ENCODE measurements at regions not wholly inside any gene's neighbourhood (a gene's known extent, or its start where the extent isn't known, plus 50 kb on each side); places are given as distances from the start of the nearest gene placed in this dataset.
A peak's percentile ranks its signal among the peaks of the same experiment; 100 is the strongest.

DNA sequence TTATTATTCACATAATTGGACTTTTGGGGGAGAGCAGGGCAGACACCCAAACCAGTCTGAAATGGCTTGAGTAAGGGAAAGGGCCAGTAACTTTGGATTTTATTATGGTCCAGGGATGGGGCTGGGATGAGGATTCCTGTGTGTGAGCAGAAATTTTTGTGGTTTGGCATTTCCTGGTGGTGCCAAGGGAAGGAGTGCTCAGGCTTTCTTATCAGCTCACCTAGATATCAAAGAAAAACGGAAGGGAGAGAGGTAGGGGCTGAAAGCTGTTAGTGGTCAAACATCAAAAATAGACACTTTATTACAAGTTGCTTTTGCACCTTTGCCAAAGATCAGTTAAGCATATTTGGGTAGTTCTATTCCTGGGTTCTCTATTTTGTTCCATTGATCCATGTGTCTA, 128.5 kb upstream of the DIPK2B start:
- H3K4me3 ChIP-seq (ENCODE audit: low read depth, low read length), result no peak overlapping the region
- TF ChIP-seq, protein P1, sequence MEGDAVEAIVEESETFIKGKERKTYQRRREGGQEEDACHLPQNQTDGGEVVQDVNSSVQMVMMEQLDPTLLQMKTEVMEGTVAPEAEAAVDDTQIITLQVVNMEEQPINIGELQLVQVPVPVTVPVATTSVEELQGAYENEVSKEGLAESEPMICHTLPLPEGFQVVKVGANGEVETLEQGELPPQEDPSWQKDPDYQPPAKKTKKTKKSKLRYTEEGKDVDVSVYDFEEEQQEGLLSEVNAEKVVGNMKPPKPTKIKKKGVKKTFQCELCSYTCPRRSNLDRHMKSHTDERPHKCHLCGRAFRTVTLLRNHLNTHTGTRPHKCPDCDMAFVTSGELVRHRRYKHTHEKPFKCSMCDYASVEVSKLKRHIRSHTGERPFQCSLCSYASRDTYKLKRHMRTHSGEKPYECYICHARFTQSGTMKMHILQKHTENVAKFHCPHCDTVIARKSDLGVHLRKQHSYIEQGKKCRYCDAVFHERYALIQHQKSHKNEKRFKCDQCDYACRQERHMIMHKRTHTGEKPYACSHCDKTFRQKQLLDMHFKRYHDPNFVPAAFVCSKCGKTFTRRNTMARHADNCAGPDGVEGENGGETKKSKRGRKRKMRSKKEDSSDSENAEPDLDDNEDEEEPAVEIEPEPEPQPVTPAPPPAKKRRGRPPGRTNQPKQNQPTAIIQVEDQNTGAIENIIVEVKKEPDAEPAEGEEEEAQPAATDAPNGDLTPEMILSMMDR (IDR thresholded peaks at IDR 0.05; ENCODE audit: insufficient read depth, low read length), result no peak
- DNase-seq (ENCODE audit: low read depth), result peak; percentile 25

DNA sequence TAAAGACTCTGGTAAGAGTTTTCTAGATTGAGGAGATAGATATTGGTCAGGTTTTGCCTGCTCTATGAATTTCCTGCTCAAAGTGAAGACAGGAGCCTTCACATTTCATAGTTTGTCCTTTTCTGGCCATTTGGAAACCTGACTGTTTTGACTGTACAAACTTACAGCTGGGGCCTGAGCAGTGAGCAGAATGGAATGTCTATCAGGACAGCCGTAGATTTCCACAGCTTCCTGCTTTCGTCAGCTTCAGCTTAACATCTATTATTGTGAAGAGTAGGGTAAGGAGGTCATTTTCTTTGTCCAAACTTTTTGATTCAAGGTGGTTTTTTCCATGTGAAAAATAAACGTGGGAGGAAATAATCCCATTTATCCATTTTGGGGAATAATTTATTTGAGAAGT, 124.3 kb upstream of the DIPK2B start:
- DNase-seq (ENCODE audit: low read depth), result no peak
- H3K4me3 ChIP-seq (ENCODE audit: low read depth, low read length), result no peak overlapping the region
- TF ChIP-seq, protein P1 (IDR thresholded peaks at IDR 0.05; ENCODE audit: insufficient read depth, low read length), result no peak

DNA sequence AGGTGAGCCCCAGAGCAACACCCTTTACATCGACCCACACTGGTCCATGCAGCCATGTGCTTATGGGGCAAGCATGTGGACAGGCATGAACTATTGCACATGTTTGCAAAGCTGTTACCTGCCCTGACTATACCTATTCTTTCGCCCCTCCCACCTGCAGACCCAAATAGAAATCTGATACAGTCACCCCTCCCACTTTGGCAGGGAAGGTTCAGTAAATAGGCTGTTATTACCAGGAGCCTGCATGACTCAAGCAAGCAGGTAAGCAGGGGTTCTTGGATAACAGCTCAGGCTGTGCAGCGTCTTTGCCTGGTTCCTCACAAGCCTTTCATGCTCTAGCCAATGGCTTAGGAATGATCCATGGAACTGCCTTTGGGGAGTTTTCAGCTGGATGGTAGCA, 122.7 kb upstream of the DIPK2B start:
- TF ChIP-seq, protein P1 (IDR thresholded peaks at IDR 0.05; ENCODE audit: insufficient read depth, low read length), result no peak
- no peak overlapping the region for H3K4me3 ChIP-seq (ENCODE audit: low read depth, low read length)

DNA sequence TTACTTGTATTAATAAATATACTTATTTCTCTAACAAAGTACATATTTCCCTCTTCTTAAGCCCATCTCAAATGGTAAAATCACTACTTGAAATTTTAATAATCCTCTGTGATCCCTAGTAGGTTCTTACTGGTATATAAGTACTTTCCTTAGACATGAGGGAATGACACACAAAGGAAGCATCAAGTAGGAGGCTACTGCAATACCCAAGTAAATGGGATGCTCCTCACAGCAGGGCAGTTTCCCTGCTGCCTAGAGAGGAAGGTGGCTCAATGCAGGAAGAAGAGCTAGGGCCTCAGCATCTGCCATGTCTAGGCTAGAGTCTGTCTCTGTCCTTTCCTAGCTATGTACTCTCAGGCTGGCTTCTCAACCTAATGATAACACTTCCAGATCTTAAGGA, 122.1 kb upstream of the DIPK2B start:
- TF ChIP-seq, protein P1 (IDR thresholded peaks at IDR 0.05; ENCODE audit: insufficient read depth, low read length), result no peak
- DNase-seq (ENCODE audit: low read depth), result peak; percentile 32

More for the DNA sequence above, 122.7 kb upstream of the DIPK2B start:
- no peak for DNase-seq (ENCODE audit: low read depth)

GRCh38 chrX:45322382-45322781, 121.7 kb upstream of the DIPK2B start:
- TF ChIP-seq, protein P1 (IDR thresholded peaks at IDR 0.05; ENCODE audit: insufficient read depth, low read length), result peak; percentile 65
- no peak overlapping the region for H3K4me3 ChIP-seq (ENCODE audit: low read depth, low read length)
- DNase-seq (ENCODE audit: low read depth), result peak; percentile 87

More for the DNA sequence above, 122.1 kb upstream of the DIPK2B start:
- no peak overlapping the region for H3K4me3 ChIP-seq (ENCODE audit: low read depth, low read length)

DNA sequence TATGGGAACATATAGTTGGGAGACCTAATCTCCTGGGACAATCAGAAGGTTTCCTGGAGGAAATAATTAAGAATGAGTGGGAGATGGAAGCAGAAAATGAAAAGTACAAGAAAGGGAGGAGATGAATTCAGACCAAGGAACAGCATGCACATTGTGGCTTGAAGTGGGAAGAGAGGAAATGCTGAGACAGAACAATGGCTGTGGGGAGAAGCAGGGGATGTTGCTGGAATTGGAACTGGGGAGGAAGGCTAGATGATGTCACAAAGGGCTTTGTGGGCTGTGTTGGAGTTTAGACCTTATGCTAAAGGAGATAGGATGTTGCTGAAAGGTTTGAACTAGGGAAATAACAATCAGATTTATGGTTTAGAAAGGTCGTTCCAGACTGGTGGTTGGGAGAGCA, 119.5 kb upstream of the DIPK2B start:
- no peak overlapping the region for H3K4me3 ChIP-seq (ENCODE audit: low read depth, low read length)
- DNase-seq (ENCODE audit: low read depth), result no peak
- TF ChIP-seq, protein P1 (IDR thresholded peaks at IDR 0.05; ENCODE audit: insufficient read depth, low read length), result no peak

DNA sequence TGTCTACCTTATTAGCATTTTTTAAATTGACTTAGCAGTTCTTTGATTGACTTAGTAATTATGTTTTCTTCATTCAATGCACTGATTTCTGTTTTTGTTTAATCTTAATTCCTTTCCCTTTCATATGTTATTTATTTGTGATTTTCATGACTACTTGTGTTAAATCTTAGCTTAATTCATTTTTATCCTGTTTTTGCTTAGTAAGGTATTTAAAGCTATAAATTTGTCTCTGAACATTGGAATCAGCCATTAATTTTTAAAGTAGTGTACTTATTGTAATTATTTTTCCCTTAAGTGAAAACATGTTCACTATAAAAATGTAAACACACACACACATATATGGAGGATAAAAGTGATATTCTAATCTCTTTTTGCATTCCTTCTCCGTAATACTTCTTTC, 109.1 kb upstream of the DIPK2B start:
- TF ChIP-seq, protein P1 (IDR thresholded peaks at IDR 0.05; ENCODE audit: insufficient read depth, low read length), result no peak
- no peak for DNase-seq (ENCODE audit: low read depth)
- no peak overlapping the region for H3K4me3 ChIP-seq (ENCODE audit: low read depth, low read length)
